Loucy (cell line): ENCODE measurements at regions not wholly inside any gene's neighbourhood (a gene's known extent, or its start where the extent isn't known, plus 50 kb on each side); places are given as distances from the start of the nearest gene placed in this dataset.

ENCODE experiments used
- H2AFZ ChIP-seq: fragments of 200-600 bp; sonication (generic); 2 replicates; pipeline ENCODE4 v1.6.0; 2016; ENCODE audit warnings: antibody characterized with exemption, mild to moderate bottlenecking, low read length, moderate library complexity
- H3F3A ChIP-seq: fragments of 200-600 bp; 2 replicates; pipeline ENCODE4 v1.6.0; 2016; ENCODE audit warnings: antibody characterized with exemption, low read depth, mild to moderate bottlenecking
- H3K27me3 ChIP-seq: fragments of 200-600 bp; sonication (generic); 2 replicates; pipeline ENCODE4 v1.6.1; 2014; ENCODE audit warnings: low read length, mild to moderate bottlenecking; ENCODE audit not compliant: insufficient read depth, poor library complexity, severe bottlenecking
- H3K36me3 ChIP-seq: fragments of 200-600 bp; sonication (generic); 2 replicates; pipeline ENCODE4 v1.6.1; 2016; ENCODE audit warnings: low read length; ENCODE audit not compliant: insufficient read depth
- H3K4me1 ChIP-seq: fragments of 200-600 bp; sonication (generic); 2 replicates; pipeline ENCODE4 v1.5.1; 2014; ENCODE audit warnings: low read length, mild to moderate bottlenecking; ENCODE audit not compliant: insufficient read depth, poor library complexity, severe bottlenecking
- H3K4me2 ChIP-seq: fragments of 200-600 bp; sonication (generic); 2 replicates; pipeline ENCODE4 v1.6.0; 2014; ENCODE audit warnings: antibody characterized with exemption, low read length, low read depth, mild to moderate bottlenecking; ENCODE audit not compliant: poor library complexity, severe bottlenecking
- H3K4me3 ChIP-seq: fragments of 200-600 bp; sonication (generic); 2 replicates; pipeline ENCODE4 v1.5.1; 2014; ENCODE audit warnings: low read length, mild to moderate bottlenecking, mixed read lengths; ENCODE audit not compliant: poor library complexity, severe bottlenecking
- H3K79me2 ChIP-seq: fragments of 200-600 bp; sonication (generic); 2 replicates; pipeline ENCODE4 v1.6.1; 2014; ENCODE audit warnings: low read length; ENCODE audit not compliant: insufficient read depth
- H3K9ac ChIP-seq: fragments of 200-600 bp; sonication (generic); 2 replicates; pipeline ENCODE4 v1.6.0; 2014; ENCODE audit warnings: mild to moderate bottlenecking, low read depth, low read length, moderate library complexity; ENCODE audit not compliant: poor library complexity, severe bottlenecking
- H3K9me2 ChIP-seq: fragments of 200-600 bp; sonication (generic); replicated peaks from 2 replicates; pipeline ENCODE4 v1.6.1; 2016; ENCODE audit warnings: low read depth, low read length, mixed read lengths
- H3K9me3 ChIP-seq: fragments of 200-600 bp; sonication (generic); 2 replicates; pipeline ENCODE4 v1.6.1; 2014; ENCODE audit warnings: mild to moderate bottlenecking, antibody characterized with exemption, low read length, low read depth; ENCODE audit not compliant: insufficient read depth
- H4K20me1 ChIP-seq: fragments of 200-600 bp; sonication (generic); 2 replicates; pipeline ENCODE4 v1.6.0; 2014; ENCODE audit warnings: antibody characterized with exemption, low read length, mild to moderate bottlenecking; ENCODE audit not compliant: insufficient read depth, poor library complexity, severe bottlenecking
- EZH2phosphoT487 ChIP-seq: fragments of 200-600 bp; IDR thresholded peaks from 2 replicates; pipeline ENCODE4 v1.6.1; 2018; ENCODE audit warnings: antibody characterized with exemption, mild to moderate bottlenecking, moderate library complexity, borderline replicate concordance
- TF ChIP-seq, protein P1 (sequence below): fragments of 200-600 bp; sonication (generic); conservative IDR thresholded peaks from 2 replicates; pipeline ENCODE4 v1.5.1; 2014; ENCODE audit warnings: mild to moderate bottlenecking, antibody characterized with exemption, low read length

DNA sequence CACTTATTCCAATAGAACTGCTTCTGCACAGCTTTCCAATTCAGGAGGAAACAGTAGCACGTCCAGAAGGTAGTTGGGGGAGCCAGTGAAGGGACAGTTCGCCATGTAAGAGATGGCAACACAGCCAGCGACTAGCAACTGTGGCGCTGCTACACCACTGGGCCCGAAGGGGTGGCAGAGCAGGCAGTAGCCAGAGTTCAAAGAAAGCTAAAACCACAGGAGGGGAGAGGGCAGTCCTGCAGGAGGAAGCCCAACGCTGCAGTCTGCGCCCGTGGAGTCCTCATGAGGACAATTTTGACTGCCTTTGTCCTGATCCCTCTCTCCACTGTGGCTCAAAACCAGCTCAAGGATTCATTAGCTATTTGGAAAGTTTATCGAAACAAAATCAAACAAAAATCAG, 591.2 kb downstream of the VRK1 start:
- H3K4me2 ChIP-seq, result no peak overlapping the region

DNA sequence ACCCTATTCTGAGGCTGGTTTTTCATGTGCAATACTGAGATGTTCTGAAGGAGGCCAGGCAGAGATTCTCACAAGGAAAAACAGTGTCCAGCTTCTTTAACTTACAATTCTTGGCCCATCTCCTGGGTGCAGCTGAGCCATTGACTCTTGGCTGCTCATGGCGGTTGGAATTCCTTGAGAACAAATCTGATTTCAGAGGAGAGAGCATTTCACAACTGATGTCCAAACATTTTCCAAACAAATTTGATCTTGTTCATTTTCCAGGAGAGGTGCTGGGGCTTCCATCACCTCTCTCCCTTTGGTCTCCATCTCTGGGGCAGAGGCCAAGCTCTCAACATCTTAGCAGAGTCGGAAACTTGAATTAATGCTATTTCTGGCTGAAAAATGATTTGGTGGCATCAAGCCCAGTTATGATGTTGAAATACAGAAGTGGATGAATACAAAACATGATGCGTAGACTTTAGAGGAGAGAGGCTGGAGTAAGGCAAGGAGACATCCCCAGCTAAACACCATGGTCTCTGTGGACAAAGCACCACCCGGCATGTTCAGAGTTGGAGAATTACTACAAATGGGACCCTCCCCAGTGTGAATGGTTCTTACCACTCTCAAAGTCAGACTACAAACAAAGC, 593.0 kb downstream of the VRK1 start:
- Histone ChIP-seq H3K27me3 (no peaks in the 10 kb centered on the region), H3K79me2 (no peaks in the 10 kb centered on the region), H2AFZ (no peak overlapping the region), H3F3A (no peaks in the 10 kb centered on the region), H3K4me1 (no peaks in the 10 kb centered on the region), H3K9me2 (no peaks in the 10 kb centered on the region), H4K20me1 (no peaks in the 10 kb centered on the region), H3K4me3 (no peak overlapping the region), H3K36me3 (no peaks in the 10 kb centered on the region), H3K9ac (no peak overlapping the region), H3K9me3 (no peaks in the 10 kb centered on the region), H3K4me2 (no peak overlapping the region)
- TF ChIP-seq EZH2phosphoT487, result no peak
- TF ChIP-seq, protein P1, sequence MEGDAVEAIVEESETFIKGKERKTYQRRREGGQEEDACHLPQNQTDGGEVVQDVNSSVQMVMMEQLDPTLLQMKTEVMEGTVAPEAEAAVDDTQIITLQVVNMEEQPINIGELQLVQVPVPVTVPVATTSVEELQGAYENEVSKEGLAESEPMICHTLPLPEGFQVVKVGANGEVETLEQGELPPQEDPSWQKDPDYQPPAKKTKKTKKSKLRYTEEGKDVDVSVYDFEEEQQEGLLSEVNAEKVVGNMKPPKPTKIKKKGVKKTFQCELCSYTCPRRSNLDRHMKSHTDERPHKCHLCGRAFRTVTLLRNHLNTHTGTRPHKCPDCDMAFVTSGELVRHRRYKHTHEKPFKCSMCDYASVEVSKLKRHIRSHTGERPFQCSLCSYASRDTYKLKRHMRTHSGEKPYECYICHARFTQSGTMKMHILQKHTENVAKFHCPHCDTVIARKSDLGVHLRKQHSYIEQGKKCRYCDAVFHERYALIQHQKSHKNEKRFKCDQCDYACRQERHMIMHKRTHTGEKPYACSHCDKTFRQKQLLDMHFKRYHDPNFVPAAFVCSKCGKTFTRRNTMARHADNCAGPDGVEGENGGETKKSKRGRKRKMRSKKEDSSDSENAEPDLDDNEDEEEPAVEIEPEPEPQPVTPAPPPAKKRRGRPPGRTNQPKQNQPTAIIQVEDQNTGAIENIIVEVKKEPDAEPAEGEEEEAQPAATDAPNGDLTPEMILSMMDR, result no peak

More for the DNA sequence above, 591.2 kb downstream of the VRK1 start:
- no peaks in the 10 kb centered on the region for H3K9me2 ChIP-seq
- H3K9ac ChIP-seq, result no peak overlapping the region
- H3F3A ChIP-seq, result no peaks in the 10 kb centered on the region
- H2AFZ ChIP-seq, result no peak overlapping the region
- H3K36me3 ChIP-seq, result no peaks in the 10 kb centered on the region
- H4K20me1 ChIP-seq, result no peaks in the 10 kb centered on the region
- H3K4me3 ChIP-seq, result no peak overlapping the region
- no peaks in the 10 kb centered on the region for H3K79me2 ChIP-seq
- TF ChIP-seq, protein P1, result no peak
- TF ChIP-seq EZH2phosphoT487, result no peak
- no peaks in the 10 kb centered on the region for H3K27me3 ChIP-seq
- no peaks in the 10 kb centered on the region for H3K9me3 ChIP-seq
- no peaks in the 10 kb centered on the region for H3K4me1 ChIP-seq

DNA sequence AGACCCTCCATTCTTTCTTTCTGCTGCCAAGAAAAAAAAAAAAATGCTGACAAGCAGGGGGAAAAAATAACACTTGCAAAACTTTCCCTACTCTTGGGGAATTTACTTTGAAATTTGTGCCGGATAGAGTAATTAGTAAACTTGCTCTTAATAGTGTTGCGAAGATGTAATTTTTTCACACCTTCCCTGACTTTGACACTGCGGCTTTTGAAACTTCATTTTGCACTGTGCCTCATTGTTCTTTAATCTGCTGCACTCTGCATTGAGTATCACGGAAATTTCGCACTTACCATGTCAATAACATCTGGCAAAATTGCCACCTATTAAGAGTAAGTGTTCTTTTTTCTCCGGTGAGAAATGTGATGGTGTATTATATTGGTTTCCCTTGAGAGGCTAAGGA, 596.1 kb downstream of the VRK1 start:
- Histone ChIP-seq H4K20me1 (no peaks in the 10 kb centered on the region), H3K9me3 (no peaks in the 10 kb centered on the region), H3K9me2 (no peaks in the 10 kb centered on the region), H3K4me2 (no peak overlapping the region), H3K4me1 (no peaks in the 10 kb centered on the region), H3F3A (no peaks in the 10 kb centered on the region), H3K27me3 (no peaks in the 10 kb centered on the region), H3K4me3 (no peak overlapping the region), H3K36me3 (no peaks in the 10 kb centered on the region), H2AFZ (no peak overlapping the region), H3K79me2 (no peaks in the 10 kb centered on the region), H3K9ac (no peak overlapping the region)
- TF ChIP-seq, protein P1, result no peak
- TF ChIP-seq EZH2phosphoT487, result no peak
